HG02678 (cell line): ENCODE measurements at regions not wholly inside any gene's neighbourhood (a gene's known extent, or its start where the extent isn't known, plus 50 kb on each side); places are given as distances from the start of the nearest gene placed in this dataset.

ENCODE experiments used
- ATAC-seq: cut with Tn5 transposase; IDR thresholded peaks from one replicate; pipeline ENCODE4 v1.9.1; 2021; ENCODE audit warnings: mild to moderate bottlenecking, moderate library complexity; ENCODE audit not compliant: unreplicated experiment

GRCh38 chr12:4137015-4137414 is 136.5 kb upstream of the CCND2 start:
- ATAC-seq: no peak

- ATAC-seq: peak; percentile 86
Observed at GRCh38 chr12:4135919-4136605, 137.5 kb upstream of the CCND2 start.

GRCh38 chr12:4134448-4135263 is 138.9 kb upstream of the CCND2 start:
- no peak for ATAC-seq

- no peak for ATAC-seq
Observed at GRCh38 chr12:4133636-4134447, 139.7 kb upstream of the CCND2 start.

- no peak for ATAC-seq
Observed at GRCh38 chr12:4133029-4133428, 140.5 kb upstream of the CCND2 start.

GRCh38 chr12:4121506-4122020 is 152.0 kb upstream of the CCND2 start:
- no peak for ATAC-seq

- ATAC-seq: no peak
Observed at GRCh38 chr12:4120316-4120917, 153.1 kb upstream of the CCND2 start.

GRCh38 chr12:4119157-4119761 is 154.3 kb upstream of the CCND2 start:
- ATAC-seq: peak; percentile 79

- ATAC-seq: no peak
Observed at GRCh38 chr12:4118601-4119156, 154.9 kb upstream of the CCND2 start.

- ATAC-seq: peak; percentile 40
Observed at GRCh38 chr12:4118017-4118510, 155.5 kb upstream of the CCND2 start.

GRCh38 chr12:4117386-4118016 is 156.1 kb upstream of the CCND2 start:
- peak; percentile 2 for ATAC-seq

GRCh38 chr12:4116251-4117111 is 157.1 kb upstream of the CCND2 start:
- no peak for ATAC-seq

GRCh38 chr12:4115570-4115969 is 158.0 kb upstream of the CCND2 start:
- no peak for ATAC-seq

GRCh38 chr12:4114986-4115385 is 158.6 kb upstream of the CCND2 start:
- ATAC-seq: no peak

GRCh38 chr12:4112734-4113325 is 160.7 kb upstream of the CCND2 start:
- no peak for ATAC-seq

- ATAC-seq: no peak
Observed at GRCh38 chr12:4112290-4112689, 161.3 kb upstream of the CCND2 start.

- no peak for ATAC-seq
Observed at GRCh38 chr12:4111010-4111409, 162.6 kb upstream of the CCND2 start.

- ATAC-seq: no peak
Observed at GRCh38 chr12:4109826-4110225, 163.7 kb upstream of the CCND2 start.
